ENCODE measurements at regions not wholly inside any gene's neighbourhood (a gene's known extent, or its start where the extent isn't known, plus 50 kb on each side); places are given as distances from the start of the nearest gene placed in this dataset.

DNA sequence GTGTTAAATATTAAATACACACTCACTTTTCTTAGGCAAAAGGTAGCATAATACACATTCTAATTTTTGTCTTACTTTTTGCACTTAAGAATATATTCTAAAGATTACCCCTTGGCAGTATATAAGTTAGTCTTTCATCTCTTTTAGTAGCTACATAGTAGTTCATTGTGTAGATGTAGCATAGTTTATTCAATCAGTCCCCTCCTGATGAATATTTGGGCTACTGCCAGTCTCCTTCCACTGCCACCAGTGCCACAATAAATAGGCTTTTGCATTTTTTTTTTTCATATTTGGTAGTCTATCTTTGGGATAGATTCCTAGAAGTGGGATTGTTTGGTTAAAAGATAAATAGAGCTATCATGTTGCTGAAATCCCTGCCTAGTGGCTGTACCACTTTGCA is 388.8 kb upstream of the RUNX1 start:
- TF ChIP-seq POLR2AphosphoS5 (IDR thresholded peaks at IDR 0.05; ENCODE audit: low read depth, low read length) (no peak), POLR2A (IDR thresholded peaks at IDR 0.05; ENCODE audit: low read depth, low read length) (no peak)

All from GM12892 (cell line).